ENCODE measurements at regions not wholly inside any gene's neighbourhood (a gene's known extent, or its start where the extent isn't known, plus 50 kb on each side); places are given as distances from the start of the nearest gene placed in this dataset.

- in situ Hi-C loops (cut with HindIII; ENCODE audit: low pct_unique_long_range_greater_than_20kb, low sequenced_read_pairs) = no loop called here
- DNase-seq (ENCODE audit: low read depth) = no peak
Observed at GRCh38 chr20:50254466-50255079, 63.9 kb downstream of the CEBPB start.

GRCh38 chr20:50256577-50256976 is 65.9 kb downstream of the CEBPB start:
- DNase-seq (ENCODE audit: low read depth) = no peak
- in situ Hi-C loops (cut with HindIII; ENCODE audit: low pct_unique_long_range_greater_than_20kb, low sequenced_read_pairs) = no loop called here

GRCh38 chr20:50257860-50258259 is 67.2 kb downstream of the CEBPB start:
- in situ Hi-C loops (cut with HindIII; ENCODE audit: low pct_unique_long_range_greater_than_20kb, low sequenced_read_pairs) = no loop called here
- DNase-seq (ENCODE audit: low read depth) = no peak

- DNase-seq (ENCODE audit: low read depth) = no peak
- in situ Hi-C loops (cut with HindIII; ENCODE audit: low pct_unique_long_range_greater_than_20kb, low sequenced_read_pairs) = no loop called here
Observed at GRCh38 chr20:50258790-50259483, 68.3 kb downstream of the CEBPB start.

- peak; percentile 48 for DNase-seq (ENCODE audit: low read depth)
- in situ Hi-C loops (cut with HindIII; ENCODE audit: low pct_unique_long_range_greater_than_20kb, low sequenced_read_pairs) = no loop called here
Observed at GRCh38 chr20:50259705-50260478, 69.3 kb downstream of the CEBPB start.

- in situ Hi-C loops (cut with HindIII; ENCODE audit: low pct_unique_long_range_greater_than_20kb, low sequenced_read_pairs) = no loop called here
- no peak for DNase-seq (ENCODE audit: low read depth)
Observed at GRCh38 chr20:50260479-50261221, 70.0 kb downstream of the CEBPB start.

- in situ Hi-C loops (cut with HindIII; ENCODE audit: low pct_unique_long_range_greater_than_20kb, low sequenced_read_pairs) = no loop called here
- no peak for DNase-seq (ENCODE audit: low read depth)
Observed at GRCh38 chr20:50261471-50262212, 71.0 kb downstream of the CEBPB start.

GRCh38 chr20:50263831-50264230 is 73.2 kb downstream of the CEBPB start:
- no peak for DNase-seq (ENCODE audit: low read depth)
- in situ Hi-C loops (cut with HindIII; ENCODE audit: low pct_unique_long_range_greater_than_20kb, low sequenced_read_pairs) = no loop called here

GRCh38 chr20:50264534-50265145 is 74.0 kb downstream of the CEBPB start:
- in situ Hi-C loops (cut with HindIII; ENCODE audit: low pct_unique_long_range_greater_than_20kb, low sequenced_read_pairs) = no loop called here

GRCh38 chr20:50265245-50265946 is 74.8 kb downstream of the CEBPB start:
- no peak for DNase-seq (ENCODE audit: low read depth)
- in situ Hi-C loops (cut with HindIII; ENCODE audit: low pct_unique_long_range_greater_than_20kb, low sequenced_read_pairs) = no loop called here

More at GRCh38 chr20:50264534-50265145, 74.0 kb downstream of the CEBPB start:
- DNase-seq (ENCODE audit: low read depth) = no peak

GRCh38 chr20:50266293-50267040 is 75.8 kb downstream of the CEBPB start:
- in situ Hi-C loops (cut with HindIII; ENCODE audit: low pct_unique_long_range_greater_than_20kb, low sequenced_read_pairs) = no loop called here
- no peak for DNase-seq (ENCODE audit: low read depth)

GRCh38 chr20:50267041-50267865 is 76.6 kb downstream of the CEBPB start:
- in situ Hi-C loops (cut with HindIII; ENCODE audit: low pct_unique_long_range_greater_than_20kb, low sequenced_read_pairs) = no loop called here
- no peak for DNase-seq (ENCODE audit: low read depth)

GRCh38 chr20:50267866-50268219 is 77.2 kb downstream of the CEBPB start:
- in situ Hi-C loops (cut with HindIII; ENCODE audit: low pct_unique_long_range_greater_than_20kb, low sequenced_read_pairs) = no loop called here

GRCh38 chr20:50269091-50270033 is 78.7 kb downstream of the CEBPB start:
- in situ Hi-C loops (cut with HindIII; ENCODE audit: low pct_unique_long_range_greater_than_20kb, low sequenced_read_pairs) = no loop called here
- DNase-seq (ENCODE audit: low read depth) = no peak

More at GRCh38 chr20:50267866-50268219, 77.2 kb downstream of the CEBPB start:
- DNase-seq (ENCODE audit: low read depth) = no peak

- no peak for DNase-seq (ENCODE audit: low read depth)
- in situ Hi-C loops (cut with HindIII; ENCODE audit: low pct_unique_long_range_greater_than_20kb, low sequenced_read_pairs) = no loop called here
Observed at GRCh38 chr20:50270034-50270395, 79.4 kb downstream of the CEBPB start.
